A549 (cell line): ENCODE measurements at regions not wholly inside any gene's neighbourhood (a gene's known extent, or its start where the extent isn't known, plus 50 kb on each side); places are given as distances from the start of the nearest gene placed in this dataset.

ENCODE experiments used
- ATAC-seq, 2 experiments: fragments of 200-7000 bp in 1 of 2; fragments of >200 bp in 1 of 2; cut with Nextera tagmentation in 1 of 2; cut with Tn5 transposase in 1 of 2; 3 replicates each; pipeline versions ENCODE4 v1.8.0 to v1.9.1; 2018 to 2020; ENCODE audit warnings: mild to moderate bottlenecking in 1 of 2, moderate library complexity in 1 of 2
- CTCF ChIA-PET: fragments of 300-600 bp; sonication (Branson Sonifier 250); formaldehyde crosslinking; extraction: SDS; loops from one replicate; lab custom pipeline; 2021; ENCODE audit warnings: antibody characterized with exemption, inconsistent platforms; lab: Yijun Ruan, JAX
- POLR2A ChIA-PET: fragments of 350-600 bp; formaldehyde crosslinking; extraction: SDS; loops from one replicate; lab custom pipeline; 2021; ENCODE audit warnings: antibody characterized with exemption, inconsistent platforms; lab: Yijun Ruan, JAX
- DNase-seq, 2 experiments: peaks; one replicate each; pipeline versions ENCODE4 v3.0.0 to v3.0.0-alpha.2; 2011 to 2016; ENCODE audit warnings: low read depth in 1 of 2, low spot score in 1 of 2
- FAIRE-seq: peaks from 2 replicates; lab custom pipeline; 2011; peaks lifted over from hg19 to GRCh38; lab: Jason Lieb, UNC
- H3K27ac ChIP-seq, 2 experiments: fragments of >200 bp; sonication (Bioruptor Twin); formaldehyde crosslinking; 3 replicates each; pipeline ENCODE4 v1.5.1; 2016 to 2017
- H3K4me1 ChIP-seq: fragments of >200 bp; sonication (Bioruptor Twin); formaldehyde crosslinking; 3 replicates; pipeline ENCODE4 v1.6.1; 2016
- H3K4me2 ChIP-seq: fragments of >200 bp; sonication (Bioruptor Twin); formaldehyde crosslinking; 3 replicates; pipeline ENCODE4 v1.6.1; 2016
- H3K4me3 ChIP-seq: fragments of >200 bp; sonication (Bioruptor Twin); formaldehyde crosslinking; 3 replicates; pipeline ENCODE4 v1.5.1; 2016
- H3K9me3 ChIP-seq: fragments of >200 bp; sonication (Bioruptor Twin); formaldehyde crosslinking; 3 replicates; pipeline ENCODE4 v1.6.1; 2016
- ATOH8 ChIP-seq: fragments of 250-450 bp; sonication (Bioruptor Pico); IDR thresholded peaks from 2 replicates; pipeline ENCODE4 v1.5.0; 2020; ENCODE audit warnings: low read depth, mild to moderate bottlenecking, moderate library complexity
- BCL3 ChIP-seq: fragments of >200 bp; sonication (Bioruptor Twin); formaldehyde crosslinking; IDR thresholded peaks from 3 replicates; pipeline ENCODE4 v1.6.1; 2016
- CBX2 ChIP-seq: fragments of 200-600 bp; sonication (generic); IDR thresholded peaks from 2 replicates; pipeline ENCODE4 v1.6.1; 2016; ENCODE audit warnings: low read depth, mild to moderate bottlenecking, borderline replicate concordance
- CBX8 ChIP-seq: fragments of 200-600 bp; sonication (generic); IDR thresholded peaks from 2 replicates; pipeline ENCODE4 v1.6.1; 2016
- CHD2 ChIP-seq: fragments of 150-350 bp; IDR thresholded peaks from 2 replicates; pipeline ENCODE4 v1.6.1; 2014; ENCODE audit warnings: low read length; ENCODE audit not compliant: partially characterized antibody
- CTCF ChIP-seq: fragments of >200 bp; sonication (Bioruptor Twin); formaldehyde crosslinking; IDR thresholded peaks from 3 replicates; pipeline ENCODE4 v1.5.1; 2016
- EP300 ChIP-seq, 2 experiments: fragments of >200 bp; sonication (Bioruptor Twin); formaldehyde crosslinking; IDR thresholded peaks; 2 replicates in 1 of 2; 3 replicates in 1 of 2; pipeline ENCODE4 v1.6.1; 2016 to 2017
- FOSB ChIP-seq: fragments of 250-450 bp; sonication (Bioruptor Pico); IDR thresholded peaks from 2 replicates; pipeline ENCODE4 v1.5.0; 2020; ENCODE audit warnings: mild to moderate bottlenecking, moderate library complexity
- FOXS1 ChIP-seq: fragments of 250-450 bp; sonication (Bioruptor Pico); IDR thresholded peaks from 2 replicates; pipeline ENCODE4 v1.5.0; 2020; ENCODE audit warnings: mild to moderate bottlenecking, moderate library complexity
- HES2 ChIP-seq: fragments of >200 bp; sonication (Bioruptor Twin); formaldehyde crosslinking; IDR thresholded peaks from 2 replicates; pipeline ENCODE4 v1.6.1; 2016
- HOXA7 ChIP-seq: fragments of 250-450 bp; sonication (Bioruptor Pico); IDR thresholded peaks from 2 replicates; pipeline ENCODE4 v1.5.0; 2020; ENCODE audit warnings: mild to moderate bottlenecking, moderate library complexity
- JUN ChIP-seq, 2 experiments: fragments of >200 bp; sonication (Bioruptor Twin); formaldehyde crosslinking; IDR thresholded peaks; 2 replicates in 1 of 2; 3 replicates in 1 of 2; pipeline ENCODE4 v1.6.1; 2016 to 2017
- JUNB ChIP-seq: fragments of >200 bp; sonication (Bioruptor Twin); formaldehyde crosslinking; IDR thresholded peaks from 2 replicates; pipeline ENCODE4 v1.6.1; 2016
- KDM5A ChIP-seq: fragments of 200-600 bp; sonication (generic); IDR thresholded peaks from 2 replicates; pipeline ENCODE4 v1.6.1; 2016; ENCODE audit warnings: antibody characterized with exemption, mild to moderate bottlenecking
- MAX ChIP-seq: IDR thresholded peaks from 2 replicates; pipeline ENCODE4 v1.6.1; 2012
- MAZ ChIP-seq: fragments of 150-350 bp; IDR thresholded peaks from 2 replicates; pipeline ENCODE4 v1.6.1; 2014; ENCODE audit warnings: antibody characterized with exemption, low read depth, low read length, borderline replicate concordance
- MYC ChIP-seq: IDR thresholded peaks from 2 replicates; pipeline ENCODE4 v1.6.1; 2012; ENCODE audit warnings: mild to moderate bottlenecking, inconsistent platforms, low read length, improper control_type of control experiment, borderline replicate concordance
- NFE2L2 ChIP-seq: fragments of 150-350 bp; conservative IDR thresholded peaks from 2 replicates; pipeline ENCODE4 v1.6.1; 2014; ENCODE audit warnings: low read length
- NPAS2 ChIP-seq: fragments of 250-450 bp; sonication (Bioruptor Pico); IDR thresholded peaks from 2 replicates; pipeline ENCODE4 v1.8.0; 2022; ENCODE audit warnings: mild to moderate bottlenecking, moderate library complexity, borderline replicate concordance
- PBX3 ChIP-seq: IDR thresholded peaks from 2 replicates; pipeline ENCODE4 v1.6.1; 2012
- POLR2AphosphoS2 ChIP-seq: conservative IDR thresholded peaks from 2 replicates; pipeline ENCODE4 v1.6.1; 2012; ENCODE audit warnings: low read length, improper control_type of control experiment, inconsistent platforms
- RAD21 ChIP-seq, 2 experiments: fragments of >200 bp in 1 of 2; sonication (Bioruptor Twin) in 1 of 2; formaldehyde crosslinking in 1 of 2; IDR thresholded peaks in 1 of 2; conservative IDR thresholded peaks in 1 of 2; 2 replicates in 1 of 2; 3 replicates in 1 of 2; pipeline ENCODE4 v1.6.1; 2012 to 2018; ENCODE audit warnings: inconsistent platforms in 1 of 2
- USF2 ChIP-seq: fragments of 450-650 bp; IDR thresholded peaks from 2 replicates; pipeline ENCODE4 v1.6.1; 2014; ENCODE audit warnings: antibody characterized with exemption
- ZFP36 ChIP-seq: fragments of 450-650 bp; IDR thresholded peaks from 2 replicates; pipeline ENCODE4 v1.6.1; 2014; ENCODE audit warnings: borderline replicate concordance; ENCODE audit not compliant: partially characterized antibody
- WGBS: methylation state at CpG from one replicate; pipeline ENCODE4 v1.1.6; 2017; ENCODE audit errors: missing lambda C conversion rate; 5-methylcytosine and 5-hydroxymethylcytosine counted together

- ChIA-PET CTCF (no interaction called here), POLR2A (no interaction called here)
- H3K4me1 ChIP-seq, result no peaks in the 10 kb centered on the region
- no peak overlapping the region for H3K4me3 ChIP-seq
- TF ChIP-seq CBX2 (no peak), MAX (no peak), MAZ (no peak), NFE2L2 (no peak), CBX8 (no peak), FOSB (CRISPR knock-in tag) (no peak), MYC (no peak), CHD2 (no peak), FOXS1 (no peak), ZFP36 (no peak), NPAS2 (no peak), JUNB (no peak), JUN (IDR thresholded peaks at IDR 0.05) (no peak), PBX3 (no peak), HES2 (no peak), BCL3 (no peak)
- H3K27ac ChIP-seq, result no peak overlapping the region
- FAIRE-seq (no peak), DNase-seq (no peak), ATAC-seq (no peak)
- 48% methylated on average over 3 of the region's 3 CpGs for WGBS
- no peak overlapping the region for H3K4me2 ChIP-seq
- H3K9me3 ChIP-seq, result no peaks in the 10 kb centered on the region
Measured at GRCh38 chrX:39016556-39016955, 215.3 kb downstream of the MID1IP1 start.

GRCh38 chrX:39017077-39017476 is 215.8 kb downstream of the MID1IP1 start:
- no peak for FAIRE-seq
- CTCF ChIA-PET, result no interaction called here
- no peaks in the 10 kb centered on the region for H3K9me3 ChIP-seq
- DNase-seq, result peak in 1 of 2 experiments; percentile 14
- WGBS, result 34% methylated on average over 4 of the region's 4 CpGs
- POLR2A ChIA-PET, result interaction anchor here (0.9 kb wide), 1 partner anchor 213 kb away, joined by 3 read pairs; no protein-coding TSS in a partner anchor
- no peak overlapping the region for H3K27ac ChIP-seq
- no peaks in the 10 kb centered on the region for H3K4me1 ChIP-seq
- ATAC-seq, result peak in 1 of 2 experiments; percentile 46; a peak in 1 of 6 replicates
- no peak overlapping the region for H3K4me3 ChIP-seq
- no peak for TF ChIP-seq HOXA7 (CRISPR knock-in tag)
- peak in 1 of 2 experiments; percentile 13; a peak in 1 of 5 replicates for TF ChIP-seq RAD21 (conservative IDR thresholded peaks at IDR 0.05 in 1 of 2, IDR thresholded peaks at IDR 0.05 in 1 of 2)
- TF ChIP-seq MAX, result no peak
- no peak overlapping the region for H3K4me2 ChIP-seq

GRCh38 chrX:39017716-39018115 is 216.5 kb downstream of the MID1IP1 start:
- Histone ChIP-seq H3K4me3 (no peak overlapping the region), H3K27ac (no peak overlapping the region), H3K4me1 (no peaks in the 10 kb centered on the region), H3K4me2 (no peak overlapping the region), H3K9me3 (no peaks in the 10 kb centered on the region)
- ChIA-PET CTCF (no interaction called here), POLR2A (interaction anchor here (0.9 kb wide), 1 partner anchor 214 kb away, joined by 3 read pairs; no protein-coding TSS in a partner anchor)
- TF ChIP-seq ATOH8 (CRISPR knock-in tag), result no peak
- no peak for TF ChIP-seq USF2
- TF ChIP-seq EP300 (IDR thresholded peaks at IDR 0.05), result no peak
- no peak for TF ChIP-seq KDM5A
- no peak for TF ChIP-seq CTCF
- no peak for TF ChIP-seq NFE2L2
- no peak for TF ChIP-seq POLR2AphosphoS2
- DNase-seq (no peak), ATAC-seq (no peak), FAIRE-seq (no peak)
- WGBS, result 52% methylated on average over 6 of the region's 6 CpGs
